ENCODE measurements at regions not wholly inside any gene's neighbourhood (a gene's known extent, or its start where the extent isn't known, plus 50 kb on each side); places are given as distances from the start of the nearest gene placed in this dataset.
"Not testable (repeated sequence)": the region's sequence is repeated elsewhere in the genome, so short reads cannot be mapped to it uniquely, and the experiment has no call there.

GRCh38 chr5:34180225-34180624 lies 137.2 kb upstream of the C1QTNF3 start:
- H3K4me3 ChIP-seq; H3K9me3 ChIP-seq; H3K27me3 ChIP-seq; H3K27ac ChIP-seq; H3K4me1 ChIP-seq; DNase-seq (ENCODE audit: low spot score in 2 of 2): not testable (repeated sequence)
- H3K36me3 ChIP-seq: peaks cover 0 to 48% (median 4%) of the 10 kb centered on the region in 3 donors
- WGBS, 2 donors: 93% methylated on average over 10 of the region's 10 CpGs

- not testable (repeated sequence) for H3K27ac ChIP-seq; DNase-seq (ENCODE audit: low spot score in 2 of 2); H3K4me1 ChIP-seq; H3K9me3 ChIP-seq; H3K4me3 ChIP-seq; H3K27me3 ChIP-seq
- H3K36me3 ChIP-seq: peaks cover 0 to 44% (median 4%) of the 10 kb centered on the region in 3 donors
- WGBS, 2 donors: 87 to 92% methylated on average over 12 of the region's 14 CpGs
Measured at GRCh38 chr5:34180940-34181614, 138.1 kb upstream of the C1QTNF3 start.

GRCh38 chr5:34185005-34185404 lies 142.0 kb upstream of the C1QTNF3 start:
- not testable (repeated sequence) for H3K27ac ChIP-seq; H3K27me3 ChIP-seq; H3K9me3 ChIP-seq; H3K4me1 ChIP-seq; DNase-seq (ENCODE audit: low spot score in 2 of 2); H3K4me3 ChIP-seq
- WGBS, 2 donors: 94 to 97% methylated on average over 6 of the region's 6 CpGs
- H3K36me3 ChIP-seq: peaks cover 0 to 45% (median 0%) of the 10 kb centered on the region in 3 donors

GRCh38 chr5:34185572-34185971 lies 142.6 kb upstream of the C1QTNF3 start:
- not testable (repeated sequence) for H3K27me3 ChIP-seq; H3K9me3 ChIP-seq; H3K4me1 ChIP-seq; H3K4me3 ChIP-seq; H3K27ac ChIP-seq; DNase-seq (ENCODE audit: low spot score in 2 of 2)
- WGBS, 2 donors: 82 to 89% methylated on average over 2 of the region's 2 CpGs
- peaks cover 0 to 47% (median 0%) of the 10 kb centered on the region in 3 donors for H3K36me3 ChIP-seq

GRCh38 chr5:34186108-34186507 lies 143.1 kb upstream of the C1QTNF3 start:
- H3K27me3 ChIP-seq; H3K4me3 ChIP-seq; DNase-seq (ENCODE audit: low spot score in 2 of 2); H3K9me3 ChIP-seq; H3K4me1 ChIP-seq; H3K27ac ChIP-seq: not testable (repeated sequence)
- H3K36me3 ChIP-seq: peaks cover 0 to 45% (median 0%) of the 10 kb centered on the region in 3 donors
- 92 to 95% methylated on average over 2 of the region's 2 CpGs for WGBS, 2 donors

- H3K9me3 ChIP-seq, H3K4me3 ChIP-seq, H3K4me1 ChIP-seq, H3K27ac ChIP-seq, H3K27me3 ChIP-seq: not testable (repeated sequence)
- DNase-seq (ENCODE audit: low spot score in 2 of 2): peak in 1 of 2 donors; percentile 5
- 93 to 96% methylated on average over 2 of the region's 2 CpGs for WGBS, 2 donors
- peaks cover 0 to 45% (median 0%) of the 10 kb centered on the region in 3 donors for H3K36me3 ChIP-seq
Measured at GRCh38 chr5:34186865-34187264, 143.9 kb upstream of the C1QTNF3 start.

- not testable (repeated sequence) for DNase-seq (ENCODE audit: low spot score in 2 of 2); H3K27me3 ChIP-seq; H3K27ac ChIP-seq; H3K9me3 ChIP-seq; H3K4me1 ChIP-seq; H3K4me3 ChIP-seq
- WGBS, 2 donors: 90 to 92% methylated on average over 4 of the region's 4 CpGs
- peaks cover 0 to 45% (median 0%) of the 10 kb centered on the region in 3 donors for H3K36me3 ChIP-seq
Measured at GRCh38 chr5:34187441-34187840, 144.4 kb upstream of the C1QTNF3 start.

- peak in 1 of 2 donors; percentile 7 for DNase-seq (ENCODE audit: low spot score in 2 of 2)
- not testable (repeated sequence) for H3K4me3 ChIP-seq, H3K4me1 ChIP-seq, H3K27ac ChIP-seq, H3K27me3 ChIP-seq, H3K9me3 ChIP-seq
- H3K36me3 ChIP-seq: peaks cover 0 to 46% (median 0%) of the 10 kb centered on the region in 3 donors
- WGBS, 2 donors: 88% methylated on average over 9 to 10 of the region's 11 CpGs
- TF ChIP-seq CTCF (IDR thresholded peaks at IDR 0.05): peak in 4 of 5 experiments; percentile 20 to 49 (median 30)
Measured at GRCh38 chr5:34188001-34188822, 145.2 kb upstream of the C1QTNF3 start.

GRCh38 chr5:34189246-34189645 lies 146.2 kb upstream of the C1QTNF3 start:
- H3K27ac ChIP-seq, H3K4me3 ChIP-seq, H3K4me1 ChIP-seq, H3K9me3 ChIP-seq, H3K27me3 ChIP-seq: not testable (repeated sequence)
- H3K36me3 ChIP-seq: peaks cover 0 to 49% (median 0%) of the 10 kb centered on the region in 3 donors
- DNase-seq (ENCODE audit: low spot score in 2 of 2): peak in 1 of 2 donors; percentile 8
- WGBS, 2 donors: 98% methylated on average over 12 to 19 of the region's 21 CpGs

GRCh38 chr5:34189752-34190411 lies 146.9 kb upstream of the C1QTNF3 start:
- H3K27me3 ChIP-seq, H3K4me1 ChIP-seq, H3K4me3 ChIP-seq, H3K9me3 ChIP-seq, H3K27ac ChIP-seq: not testable (repeated sequence)
- WGBS, 2 donors: 96 to 97% methylated on average over 16 of the region's 16 CpGs
- DNase-seq (ENCODE audit: low spot score in 2 of 2): peak in 1 of 2 donors; percentile 6
- peaks cover 0 to 49% (median 0%) of the 10 kb centered on the region in 3 donors for H3K36me3 ChIP-seq

GRCh38 chr5:34190466-34190865 lies 147.5 kb upstream of the C1QTNF3 start:
- peaks cover 0 to 44% (median 0%) of the 10 kb centered on the region in 3 donors for H3K36me3 ChIP-seq
- WGBS, 2 donors: 93 to 94% methylated on average over 16 of the region's 16 CpGs

GRCh38 chr5:34191279-34191744 lies 148.3 kb upstream of the C1QTNF3 start:
- WGBS, 2 donors: 84 to 89% methylated on average over 17 of the region's 17 CpGs
- not testable (repeated sequence) for H3K4me3 ChIP-seq, H3K27me3 ChIP-seq, H3K27ac ChIP-seq, H3K4me1 ChIP-seq, H3K9me3 ChIP-seq
- H3K36me3 ChIP-seq: peaks cover 0 to 46% (median 2%) of the 10 kb centered on the region in 3 donors
- peak in 1 of 2 donors; percentile 15 for DNase-seq (ENCODE audit: low spot score in 2 of 2)

More at GRCh38 chr5:34190466-34190865, 147.5 kb upstream of the C1QTNF3 start:
- DNase-seq (ENCODE audit: low spot score in 2 of 2): peak in 1 of 2 donors; percentile 5
- not testable (repeated sequence) for H3K4me1 ChIP-seq, H3K27ac ChIP-seq, H3K9me3 ChIP-seq, H3K4me3 ChIP-seq, H3K27me3 ChIP-seq

Measured in tibial nerve (tissue), 4 donors.